ENCODE measurements at regions not wholly inside any gene's neighbourhood (a gene's known extent, or its start where the extent isn't known, plus 50 kb on each side); places are given as distances from the start of the nearest gene placed in this dataset.
A peak's percentile ranks its signal among the peaks of the same experiment; 100 is the strongest.

- no peak for DNase-seq
Measured at GRCh38 chr2:177088529-177088928, 124.1 kb upstream of the HNRNPA3 start.

- no peak for DNase-seq
Measured at GRCh38 chr2:177090967-177091366, 121.6 kb upstream of the HNRNPA3 start.

- DNase-seq, result no peak
Measured at GRCh38 chr2:177093371-177093770, 119.2 kb upstream of the HNRNPA3 start.

GRCh38 chr2:177098001-177098613 is 114.5 kb upstream of the HNRNPA3 start:
- no peak for DNase-seq

- DNase-seq, result no peak
Measured at GRCh38 chr2:177101930-177102329, 110.7 kb upstream of the HNRNPA3 start.

- DNase-seq, result no peak
Measured at GRCh38 chr2:177106212-177106611, 106.4 kb upstream of the HNRNPA3 start.

GRCh38 chr2:177108890-177109289 is 103.7 kb upstream of the HNRNPA3 start:
- no peak for DNase-seq

- DNase-seq, result no peak
Measured at GRCh38 chr2:177114712-177115111, 97.9 kb upstream of the HNRNPA3 start.

- no peak for DNase-seq
Measured at GRCh38 chr2:177117755-177118154, 94.8 kb upstream of the HNRNPA3 start.

- DNase-seq, result no peak
Measured at GRCh38 chr2:177118636-177119035, 94.0 kb upstream of the HNRNPA3 start.

GRCh38 chr2:177119099-177119498 is 93.5 kb upstream of the HNRNPA3 start:
- no peak for DNase-seq

- DNase-seq, result no peak
Measured at GRCh38 chr2:177123048-177123447, 89.5 kb upstream of the HNRNPA3 start.

- DNase-seq, result no peak
Measured at GRCh38 chr2:177124371-177124770, 88.2 kb upstream of the HNRNPA3 start.

GRCh38 chr2:177127821-177128220 is 84.8 kb upstream of the HNRNPA3 start:
- no peak for DNase-seq

GRCh38 chr2:177129610-177130009 is 83.0 kb upstream of the HNRNPA3 start:
- DNase-seq, result no peak

- DNase-seq, result no peak
Measured at GRCh38 chr2:177131858-177132257, 80.7 kb upstream of the HNRNPA3 start.

- no peak for DNase-seq
Measured at GRCh38 chr2:177138823-177139222, 73.8 kb upstream of the HNRNPA3 start.

GRCh38 chr2:177141866-177142265 is 70.7 kb upstream of the HNRNPA3 start:
- DNase-seq, result no peak

- DNase-seq, result no peak
Measured at GRCh38 chr2:177143444-177143843, 69.2 kb upstream of the HNRNPA3 start.

GRCh38 chr2:177147093-177147694 is 65.4 kb upstream of the HNRNPA3 start:
- DNase-seq, result no peak

- no peak for DNase-seq
Measured at GRCh38 chr2:177147834-177148445, 64.7 kb upstream of the HNRNPA3 start.

GRCh38 chr2:177148477-177149154 is 64.0 kb upstream of the HNRNPA3 start:
- DNase-seq, result peak; percentile 69

GRCh38 chr2:177149155-177149503 is 63.5 kb upstream of the HNRNPA3 start:
- DNase-seq, result no peak

GRCh38 chr2:177153805-177154204 is 58.8 kb upstream of the HNRNPA3 start:
- no peak for DNase-seq
